HG02938 (cell line): ENCODE measurements at regions not wholly inside any gene's neighbourhood (a gene's known extent, or its start where the extent isn't known, plus 50 kb on each side); places are given as distances from the start of the nearest gene placed in this dataset.
A peak's percentile ranks its signal among the peaks of the same experiment; 100 is the strongest.
"Not testable (repeated sequence)": the region's sequence is repeated elsewhere in the genome, so short reads cannot be mapped to it uniquely, and the experiment has no call there.

Experiments used
- ATAC-seq: cut with Tn5 transposase; IDR thresholded peaks from one replicate; pipeline ENCODE4 v1.9.1; 2021; ENCODE audit warnings: mild to moderate bottlenecking, moderate library complexity; ENCODE audit not compliant: unreplicated experiment

DNA sequence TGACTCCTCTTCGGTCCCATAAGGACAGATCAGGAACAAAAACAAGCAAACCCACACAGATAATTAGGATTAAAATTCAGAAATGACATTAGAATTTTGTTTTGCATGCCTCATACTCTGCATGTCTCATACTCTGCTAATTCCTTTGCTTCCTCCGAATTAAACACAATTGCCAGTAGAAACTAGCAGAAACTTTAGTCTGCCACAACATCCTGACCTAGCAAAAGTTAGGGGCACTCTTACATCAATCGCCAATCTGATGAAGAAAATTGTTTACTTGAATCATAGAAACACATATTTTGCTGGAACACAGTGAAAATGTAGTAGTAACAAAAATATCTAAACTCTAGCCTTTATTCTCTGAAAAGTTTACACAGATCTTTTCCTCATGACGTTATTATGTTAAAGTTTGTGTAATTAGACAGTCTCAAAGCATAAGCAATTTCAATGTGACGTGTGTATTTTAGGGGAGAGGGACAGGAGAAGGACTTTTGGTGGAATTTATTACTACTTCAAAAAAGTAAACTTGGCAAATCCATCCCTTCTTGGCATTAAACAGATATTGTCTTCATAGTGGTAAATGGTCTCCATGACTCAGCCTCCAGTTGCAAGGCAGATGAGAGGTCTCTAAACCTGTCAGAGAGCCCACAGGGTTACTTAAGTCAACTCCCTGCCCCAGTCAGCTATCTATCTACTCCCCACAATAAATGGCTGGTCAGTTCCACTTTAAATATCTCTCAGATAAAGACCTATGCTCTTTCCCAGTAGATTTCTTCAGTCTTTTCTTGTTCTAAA, 249.8 kb upstream of the UBASH3B start:
- no peak for ATAC-seq

DNA sequence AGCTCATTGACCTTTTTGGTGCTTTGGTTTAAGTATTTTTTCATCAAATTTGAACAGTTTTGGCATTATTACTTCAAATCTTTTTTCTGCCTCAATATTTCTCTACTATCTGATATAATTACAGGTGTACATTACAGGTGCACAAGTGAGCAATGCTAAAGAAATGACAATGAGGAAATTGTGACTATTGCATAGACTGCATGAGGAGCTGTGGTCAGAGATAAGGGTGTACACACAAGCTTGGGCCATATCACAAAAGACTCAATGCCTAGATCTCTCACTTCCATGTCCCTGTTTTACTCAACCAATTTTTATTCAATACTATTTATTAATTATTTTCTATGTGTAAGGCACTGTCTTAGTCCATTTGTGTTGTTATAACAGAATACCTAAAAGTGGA, 251.0 kb upstream of the UBASH3B start:
- ATAC-seq: no peak

DNA sequence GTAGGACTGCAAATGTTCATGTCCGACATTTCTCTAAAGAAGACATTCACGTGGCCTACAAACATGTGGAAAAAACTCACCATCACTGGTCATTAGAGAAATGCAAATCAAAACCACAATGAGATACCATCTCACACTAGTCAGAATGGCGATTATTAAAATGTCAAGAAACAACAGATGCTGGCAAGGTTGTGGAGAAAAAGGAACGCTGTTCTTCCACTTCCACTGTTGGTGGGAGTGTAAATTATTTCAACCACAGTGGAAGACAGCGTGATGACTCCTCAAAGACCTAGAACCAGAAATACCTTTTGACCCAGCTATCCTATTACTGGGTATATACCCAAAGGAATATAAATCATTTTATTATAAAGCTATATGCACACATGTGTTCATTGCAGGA, 253.9 kb upstream of the UBASH3B start:
- ATAC-seq: not testable (repeated sequence)

DNA sequence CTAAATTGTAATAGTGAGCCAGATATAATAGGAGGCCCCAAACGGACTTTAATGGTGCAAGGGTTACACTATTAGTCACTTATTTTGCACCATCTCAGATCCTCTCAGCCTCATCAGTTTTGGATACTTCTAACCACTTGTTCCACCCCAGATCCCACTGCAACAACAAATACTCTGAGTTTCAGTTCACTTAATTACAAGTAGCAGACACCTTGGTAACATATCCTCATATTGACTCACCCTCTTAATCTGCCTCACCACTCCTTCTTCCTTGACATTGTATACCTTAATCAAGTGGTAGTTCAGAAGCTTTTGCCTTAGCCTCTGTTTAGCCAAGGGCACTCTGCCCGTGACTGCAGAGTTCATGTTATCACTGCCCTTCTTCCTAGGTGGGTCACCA, 256.1 kb upstream of the UBASH3B start:
- ATAC-seq: peak; percentile 75

DNA sequence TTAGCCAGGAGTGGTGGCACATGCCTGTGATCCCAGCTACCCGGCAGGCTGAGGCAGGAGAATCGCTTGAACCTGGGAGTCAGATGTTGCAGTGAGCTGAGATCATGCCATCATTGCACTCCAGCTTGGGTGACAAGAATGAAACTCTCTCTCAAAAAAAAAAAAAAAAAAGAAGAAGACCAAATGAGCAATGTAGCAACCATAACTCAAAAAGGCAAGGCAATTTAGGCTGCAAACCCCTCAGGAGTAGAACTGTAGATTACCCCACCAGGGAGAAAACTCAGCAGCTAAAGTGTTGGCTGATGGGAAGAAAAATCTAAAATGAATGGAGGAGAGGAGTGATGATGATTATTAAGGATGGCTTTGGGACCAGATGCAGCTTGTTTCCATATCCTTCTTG, 256.7 kb upstream of the UBASH3B start:
- no peak for ATAC-seq

DNA sequence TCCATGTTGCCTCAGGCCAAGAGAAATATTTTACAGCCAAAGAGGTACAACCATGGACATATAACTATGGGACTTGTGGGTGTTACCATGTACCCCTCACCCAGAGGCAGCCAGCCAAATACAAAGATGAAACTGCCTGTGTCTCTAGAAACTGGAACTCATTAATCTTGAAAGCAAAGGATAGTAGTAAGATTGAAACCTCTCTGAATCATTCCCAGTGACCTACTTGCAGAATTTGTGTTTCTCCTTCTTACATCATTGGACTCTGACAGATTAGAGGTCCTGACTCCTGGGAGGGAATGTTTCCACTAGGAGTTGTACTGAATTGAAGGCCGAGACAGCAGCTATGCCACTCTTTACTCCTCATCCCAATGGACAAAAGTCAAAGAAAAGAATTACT, 257.4 kb upstream of the UBASH3B start:
- ATAC-seq: no peak

DNA sequence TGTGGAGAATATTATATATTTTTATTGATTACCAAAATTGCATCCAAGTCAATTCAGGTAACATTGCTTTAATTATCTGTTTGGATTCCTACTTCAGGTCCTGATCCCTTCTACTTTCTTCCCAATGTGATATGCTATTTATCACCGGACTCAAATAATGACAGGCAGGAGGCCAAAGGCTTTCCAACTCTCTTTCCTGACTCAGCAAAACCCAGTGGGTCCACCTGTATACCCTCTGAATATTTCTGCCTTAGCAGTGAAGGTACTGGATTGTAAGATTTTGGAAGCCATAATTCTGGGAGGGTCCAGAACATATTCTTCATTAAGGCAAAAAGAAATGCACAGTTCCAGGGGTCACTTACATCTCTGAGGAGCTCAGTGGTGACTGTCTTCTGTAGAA, 260.2 kb upstream of the UBASH3B start:
- ATAC-seq: no peak

DNA sequence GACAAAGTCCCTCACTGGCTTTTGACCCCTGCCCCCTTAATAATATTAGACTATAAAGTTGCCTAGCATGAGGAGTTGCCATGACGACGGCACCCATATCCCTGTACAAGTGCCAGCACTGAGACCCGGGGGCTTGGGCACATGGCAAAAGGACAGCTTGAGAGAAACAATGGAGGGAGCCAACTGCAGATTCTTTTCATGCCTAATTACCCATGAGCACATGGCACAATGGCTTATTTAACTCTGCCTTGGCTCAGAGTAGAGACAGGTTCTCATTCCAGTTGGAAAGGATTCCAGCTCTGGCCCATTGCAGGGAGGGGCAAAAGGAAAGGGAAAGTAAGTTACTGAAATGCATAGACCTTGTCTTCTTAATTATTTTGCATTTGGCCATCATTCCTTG, 261.2 kb upstream of the UBASH3B start:
- no peak for ATAC-seq

DNA sequence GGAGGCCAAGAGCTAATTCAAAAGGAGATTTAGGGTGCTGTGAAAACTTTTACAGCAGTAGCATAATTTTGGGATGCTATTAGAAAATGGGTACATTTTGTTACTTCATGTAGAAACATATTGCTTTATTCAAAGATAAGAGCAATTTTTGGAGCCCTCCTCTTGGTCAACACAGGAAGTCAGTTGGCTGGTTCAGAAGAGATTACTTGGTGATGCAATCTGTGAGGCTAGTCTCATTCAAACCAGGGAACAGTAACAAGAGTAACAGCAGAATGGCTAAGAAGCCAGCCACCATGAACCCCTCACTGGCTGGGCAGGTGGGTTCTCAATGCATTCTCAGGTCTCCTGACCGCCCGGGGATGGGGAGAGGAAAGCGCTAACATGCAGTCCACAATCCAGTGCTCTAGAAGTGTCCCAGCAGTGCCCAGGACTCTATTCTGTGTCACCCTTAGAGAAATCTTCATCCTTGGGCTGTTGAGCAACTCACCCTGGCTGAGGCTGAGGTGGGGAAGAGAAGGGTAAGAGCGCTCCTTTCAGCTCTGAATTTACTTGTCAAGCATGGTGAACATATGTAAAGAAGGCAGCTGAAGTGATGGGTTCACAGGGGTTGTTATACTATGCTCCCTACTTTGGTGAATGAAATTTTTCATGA, 262.2 kb upstream of the UBASH3B start:
- ATAC-seq: no peak

DNA sequence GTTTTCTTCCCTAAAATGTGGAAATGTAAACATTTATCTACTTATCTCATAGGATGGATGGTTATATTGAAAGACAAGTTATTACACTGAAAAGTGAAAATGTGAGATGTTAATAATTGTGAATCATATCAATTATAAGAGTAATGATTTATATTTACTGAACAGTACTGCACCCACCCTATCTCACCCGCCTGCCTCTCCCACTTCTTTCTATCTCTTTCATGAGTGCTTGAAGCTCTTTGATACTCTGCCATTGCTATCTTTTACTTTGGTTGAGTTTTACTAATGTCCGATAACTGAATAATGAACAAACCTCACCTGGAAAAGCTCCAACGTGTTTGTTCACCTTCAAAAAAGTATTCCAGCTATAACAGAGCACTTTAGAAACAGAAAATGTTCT, 263.0 kb upstream of the UBASH3B start:
- no peak for ATAC-seq

DNA sequence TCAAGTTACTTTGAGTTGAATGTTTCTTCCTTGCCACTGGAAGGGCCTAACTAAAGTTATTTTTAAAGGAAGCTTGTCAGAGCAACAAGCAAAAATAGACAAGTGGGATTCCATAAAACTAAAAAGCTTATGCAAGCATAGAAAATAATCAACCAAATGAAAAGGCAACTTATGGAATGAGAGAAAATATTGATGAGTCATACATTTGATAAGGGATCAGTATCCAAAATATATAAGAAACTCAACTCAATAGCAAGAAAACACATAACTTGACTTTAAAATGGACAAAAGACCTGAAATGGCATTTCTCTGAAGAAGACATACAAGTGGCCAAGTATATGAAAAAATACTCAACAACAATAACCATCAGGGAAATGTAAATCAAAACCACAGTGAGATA, 264.5 kb upstream of the UBASH3B start:
- no peak for ATAC-seq

DNA sequence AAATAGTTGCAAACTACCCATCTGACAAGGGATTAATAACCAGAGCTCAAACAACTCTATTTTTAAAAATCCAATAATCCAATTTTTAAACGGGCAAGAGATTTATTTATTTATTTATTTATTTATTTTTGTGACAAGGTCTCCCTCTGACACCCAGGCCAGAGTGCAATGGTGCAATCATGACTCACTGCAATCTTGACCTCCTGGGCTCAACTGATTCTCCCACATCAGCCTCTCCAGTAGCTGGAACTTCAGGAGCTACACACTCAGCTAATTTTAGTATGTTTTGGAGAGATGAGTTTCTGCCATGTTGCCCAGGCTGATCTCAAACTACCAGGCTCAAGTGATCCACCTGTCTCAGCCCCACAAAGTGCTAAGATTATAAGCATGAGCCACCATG, 267.2 kb upstream of the BLID start:
- no peak for ATAC-seq

DNA sequence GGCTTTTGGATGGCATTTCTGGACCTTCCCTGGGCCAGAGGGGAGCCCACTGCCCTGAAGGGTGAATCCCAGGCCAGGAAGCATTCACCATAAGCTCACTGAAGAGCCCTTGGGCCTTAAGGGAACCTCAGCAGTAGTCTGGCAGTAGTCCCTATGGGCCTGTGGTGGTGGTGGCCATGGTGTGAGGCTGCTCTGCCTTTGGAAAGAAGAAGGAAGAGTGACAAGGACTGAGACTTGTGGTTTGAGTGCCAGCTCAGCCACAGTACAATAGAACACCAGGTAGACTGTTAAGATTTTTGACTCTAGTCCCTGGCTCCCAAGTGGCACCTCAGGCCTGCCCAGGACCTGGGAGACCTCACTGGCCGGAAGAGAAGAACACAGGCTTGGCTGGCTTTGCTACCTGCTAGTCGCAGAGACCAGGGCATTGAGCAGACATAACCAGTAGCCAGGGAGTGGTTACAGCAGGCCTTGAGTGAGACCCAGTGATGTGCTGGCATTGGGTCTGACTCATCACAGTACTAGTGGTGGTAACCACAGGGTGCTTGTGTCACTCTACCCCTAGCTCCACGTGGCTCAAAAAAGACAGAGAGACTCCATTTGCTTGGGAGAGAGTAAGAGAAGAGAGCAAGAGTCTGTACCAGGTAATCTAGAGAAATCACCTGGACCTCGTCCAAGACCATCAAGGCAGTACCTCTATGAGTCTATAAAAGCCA, 259.8 kb upstream of the BLID start:
- ATAC-seq: no peak

DNA sequence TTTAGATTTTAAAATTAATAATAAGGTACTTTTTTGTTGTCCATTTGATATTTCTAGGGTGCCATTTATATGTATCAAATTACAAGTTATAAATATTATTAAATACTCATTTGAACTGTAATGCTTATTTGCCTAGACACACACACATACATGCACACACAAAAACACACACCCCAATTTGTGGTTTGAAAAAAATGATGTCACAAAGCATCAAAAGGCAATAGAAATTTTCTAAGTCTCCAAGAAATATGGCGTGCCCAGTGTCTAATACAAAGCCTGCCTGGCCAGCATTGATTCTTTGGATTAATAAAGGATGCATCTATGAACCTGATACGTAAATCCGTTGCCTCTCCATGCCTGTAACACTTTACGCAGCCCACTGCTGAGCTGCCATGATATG, 252.8 kb upstream of the BLID start:
- no peak for ATAC-seq

DNA sequence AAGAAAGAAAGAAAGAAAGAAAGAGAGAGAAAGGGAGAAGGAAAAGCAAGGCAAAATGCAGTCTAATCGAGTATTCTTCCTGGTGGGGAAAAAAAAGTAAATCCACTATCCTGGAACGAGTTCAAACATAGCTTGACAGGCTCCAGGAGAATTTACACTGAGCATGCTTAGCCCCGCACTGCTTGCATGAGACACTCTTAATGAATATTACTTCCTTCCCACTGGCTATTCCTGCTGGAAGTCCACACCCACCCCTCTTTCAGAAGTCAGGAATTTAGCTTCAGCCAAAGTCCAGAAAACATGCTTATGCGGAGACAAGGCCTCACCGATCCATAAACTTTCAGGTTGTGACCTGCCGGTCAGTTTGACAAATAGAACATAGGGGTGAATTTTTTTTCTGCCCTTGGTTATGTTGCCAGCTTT, 251.8 kb upstream of the BLID start:
- no peak for ATAC-seq

DNA sequence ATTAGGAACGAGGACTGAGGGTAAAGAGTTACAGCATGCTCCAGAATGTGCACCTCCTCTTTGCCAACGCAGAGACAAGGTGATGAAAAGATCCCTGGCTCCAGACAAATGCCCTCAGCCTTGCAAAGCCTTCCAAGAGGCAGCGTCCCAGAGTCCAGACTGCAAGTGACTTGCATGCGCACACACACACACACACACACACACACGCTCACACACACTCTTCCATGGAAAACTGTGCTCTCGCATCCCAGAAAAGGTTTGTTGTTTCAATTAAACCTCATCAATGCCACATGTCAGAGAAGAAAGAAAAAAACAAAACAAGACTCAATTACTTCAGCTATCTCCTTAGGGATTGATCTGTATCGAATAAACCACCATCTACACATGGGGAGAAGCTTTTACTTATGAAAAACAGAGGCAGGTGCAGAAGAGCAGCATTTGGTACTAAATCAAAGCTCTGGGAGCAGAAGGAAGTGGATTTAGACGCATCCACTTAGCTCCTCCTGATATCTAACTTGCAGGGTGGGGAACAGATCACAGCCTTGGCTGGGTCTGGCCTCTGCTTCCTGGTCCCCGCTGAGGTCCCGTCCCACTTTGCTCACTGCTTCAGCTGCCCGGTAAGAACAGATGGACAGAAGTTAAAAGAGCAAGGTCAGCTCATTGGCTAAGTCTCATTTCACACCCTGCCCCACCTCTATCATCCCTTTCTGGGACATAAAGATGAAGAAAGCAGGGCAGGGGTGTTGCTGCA, 249.8 kb upstream of the BLID start:
- no peak for ATAC-seq

DNA sequence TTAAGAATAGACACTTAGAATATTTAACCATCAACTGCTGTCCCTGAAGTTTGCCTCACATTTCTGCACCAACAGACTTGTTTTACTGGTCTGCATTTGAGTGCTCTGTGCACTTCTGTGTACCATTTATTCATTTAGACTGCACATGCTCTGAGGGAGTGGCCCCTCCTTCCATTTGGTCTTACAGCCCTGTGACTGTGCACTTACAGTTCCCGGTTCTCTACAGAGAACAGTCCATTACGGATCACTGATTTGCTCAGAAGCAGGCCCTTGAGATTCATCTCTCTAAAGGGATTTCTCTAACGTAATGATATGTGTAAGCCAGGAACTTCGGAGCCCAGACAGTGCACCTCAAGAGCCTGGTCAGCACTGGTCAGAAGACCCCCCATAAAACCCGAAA, 247.3 kb upstream of the BLID start:
- ATAC-seq: no peak

DNA sequence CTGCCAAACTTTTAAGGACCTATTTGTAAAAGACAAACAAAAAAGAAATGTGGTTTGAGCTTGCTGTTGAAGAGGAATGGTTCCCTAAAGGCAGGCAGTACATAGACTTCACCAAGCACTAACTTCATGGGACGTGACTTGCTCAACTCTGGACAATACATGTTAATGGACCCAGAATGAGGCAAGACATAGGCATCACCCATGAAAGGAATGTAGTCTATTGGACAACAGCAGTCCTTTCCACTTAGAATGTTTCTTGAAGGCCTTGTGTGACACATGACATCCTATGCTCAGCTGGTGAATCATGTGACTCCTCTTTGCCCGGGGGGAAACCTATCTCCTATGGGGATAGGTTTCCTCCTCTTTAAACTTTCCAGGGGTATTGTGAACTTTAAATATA, 246.4 kb upstream of the BLID start:
- no peak for ATAC-seq

DNA sequence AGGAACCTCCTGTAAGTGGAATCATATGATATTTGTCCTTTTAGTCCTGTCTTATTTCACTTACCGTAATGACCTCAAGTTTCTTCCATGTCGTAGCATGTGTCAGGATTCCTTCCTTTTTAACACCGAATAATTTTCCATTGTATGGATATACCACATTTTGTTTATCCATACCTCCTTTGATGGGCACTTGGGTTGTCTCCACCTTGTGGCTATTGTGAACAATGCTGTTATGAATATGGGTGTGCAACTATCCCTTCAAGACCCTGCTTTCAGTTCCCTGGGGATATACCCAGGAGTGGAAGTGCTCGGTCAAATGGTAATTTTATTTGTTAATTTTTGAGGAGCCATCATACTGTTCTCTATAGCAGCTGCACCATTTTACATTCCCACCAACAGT, 244.9 kb upstream of the BLID start:
- ATAC-seq: no peak

DNA sequence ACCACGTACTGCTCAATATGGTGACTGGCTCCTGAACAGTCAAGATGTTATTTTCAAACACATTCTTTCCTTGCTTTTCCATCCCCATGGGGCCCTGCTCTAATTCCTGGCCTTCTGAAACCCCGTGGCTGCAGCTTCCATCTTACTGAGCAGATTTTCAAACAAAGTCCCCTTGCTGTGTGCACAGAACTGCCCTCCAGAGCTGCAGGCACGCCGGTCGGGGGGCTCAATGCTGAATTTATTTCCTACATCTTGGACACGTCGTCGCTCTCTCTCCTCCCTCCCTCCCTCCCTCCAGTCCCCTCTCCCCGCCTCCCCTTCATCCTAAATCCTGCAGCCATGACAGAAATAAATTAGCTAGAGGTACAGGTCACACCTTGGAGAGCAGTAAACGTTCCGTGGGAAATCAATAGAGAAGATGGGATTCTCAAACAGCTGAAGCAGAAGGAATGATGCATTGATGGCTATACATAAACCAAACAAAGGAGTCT, 243.1 kb upstream of the BLID start:
- ATAC-seq: no peak

DNA sequence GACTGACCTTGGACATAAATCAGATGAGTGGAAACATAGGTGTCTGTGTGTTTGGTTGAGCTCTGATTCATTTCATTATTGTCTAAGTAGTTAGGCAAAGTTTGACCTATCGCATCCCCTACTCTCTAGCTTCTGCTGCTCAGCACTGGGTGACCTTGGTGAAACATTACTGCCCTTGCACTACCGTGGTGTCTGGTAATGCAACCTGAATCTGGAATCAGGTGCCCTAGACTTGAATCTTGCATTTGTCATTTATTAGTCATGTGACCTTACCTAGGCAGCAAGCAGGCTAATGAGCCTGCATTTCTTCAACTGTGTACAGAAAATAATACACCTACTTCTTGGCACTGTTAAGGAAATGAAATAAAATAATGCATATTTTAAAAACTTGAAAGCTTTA, 242.3 kb upstream of the BLID start:
- no peak for ATAC-seq
